GM12878 (cell line): ENCODE measurements at regions not wholly inside any gene's neighbourhood (a gene's known extent, or its start where the extent isn't known, plus 50 kb on each side); places are given as distances from the start of the nearest gene placed in this dataset.

Source experiments
- ATAC-seq: fragments of 200-7000 bp; cut with Tn5 transposase; 3 replicates; pipeline ENCODE4 v1.9.1; 2020; ENCODE audit warnings: mild to moderate bottlenecking, moderate library complexity
- BruUV-seq: library from RNA; stranded (reverse); fragments of 400-500 nt; replicated peaks from 2 replicates; lab custom pipeline; 2021; lab: Mats Ljungman, UMichigan
- CTCF ChIA-PET: fragments of 300-600 bp; sonication (Branson Sonifier 250); formaldehyde crosslinking; extraction: SDS; loops from one replicate; lab custom pipeline; 2021; ENCODE audit warnings: inconsistent platforms; lab: Yijun Ruan, JAX
- POLR2A ChIA-PET: fragments of 350-600 bp; formaldehyde crosslinking; extraction: SDS; loops from one replicate; lab custom pipeline; 2021; ENCODE audit warnings: inconsistent platforms; lab: Charles Lee
- RAD21 ChIA-PET: fragments of 300-600 bp; sonication (Branson Sonifier 250); formaldehyde crosslinking; loops from one replicate; lab custom pipeline; 2023; ENCODE audit warnings: antibody characterized with exemption; ENCODE audit not compliant: unreplicated experiment; lab: Charles Lee
- SMC1A ChIA-PET: fragments of 300-600 bp; sonication (Branson Sonifier 250); formaldehyde crosslinking; loops from one replicate; lab custom pipeline; 2023; ENCODE audit not compliant: unreplicated experiment, uncharacterized antibody; lab: Charles Lee
- DNase-seq: peaks from one replicate; pipeline ENCODE4 v3.0.0-alpha.2; 2011; ENCODE audit warnings: low read depth, low spot score
- FAIRE-seq: peaks from 3 replicates; lab custom pipeline; 2011; peaks lifted over from hg19 to GRCh38; lab: Jason Lieb, UNC
- H2AFZ ChIP-seq: 2 replicates; pipeline ENCODE4 v1.6.0; 2011; ENCODE audit warnings: low read depth, low read length, control low read depth; ENCODE audit not compliant: control insufficient read depth
- H3K27ac ChIP-seq: 2 replicates; pipeline ENCODE4 v1.5.1; 2011; ENCODE audit warnings: control low read depth; ENCODE audit not compliant: control insufficient read depth, insufficient read depth
- H3K27me3 ChIP-seq, 2 experiments: replicated peaks in 1 of 2; 2 replicates each; pipeline versions ENCODE4 v1.6.0 to v1.6.1; 2011; ENCODE audit warnings: low read length in 1 of 2; ENCODE audit not compliant: control insufficient read depth in 2 of 2, insufficient read depth in 2 of 2
- H3K36me3 ChIP-seq, 2 experiments: 2 replicates each; pipeline ENCODE4 v1.5.1; 2011; ENCODE audit warnings: low read length in 1 of 2; ENCODE audit not compliant: control insufficient read depth in 2 of 2, insufficient read depth in 2 of 2
- H3K4me1 ChIP-seq: 2 replicates; pipeline ENCODE4 v1.6.1; 2011; ENCODE audit warnings: mild to moderate bottlenecking, low read length, moderate library complexity, mixed read lengths; ENCODE audit not compliant: control insufficient read depth, insufficient read depth
- H3K4me2 ChIP-seq: 2 replicates; pipeline ENCODE4 v1.6.0; 2011; ENCODE audit warnings: control low read depth; ENCODE audit not compliant: control insufficient read depth, insufficient read depth
- H3K4me3 ChIP-seq: fragments of 200-600 bp; sonication (generic); 2 replicates; pipeline ENCODE4 v1.5.1; 2016
- H3K79me2 ChIP-seq: 2 replicates; pipeline ENCODE4 v1.6.0; 2011; ENCODE audit warnings: low read length; ENCODE audit not compliant: control insufficient read depth, insufficient read depth
- H3K9ac ChIP-seq: 2 replicates; pipeline ENCODE4 v1.8.0; 2011; ENCODE audit warnings: low read length, control low read depth, mixed read lengths; ENCODE audit not compliant: control insufficient read depth, insufficient read depth
- H3K9me3 ChIP-seq: replicated peaks from 3 replicates; pipeline ENCODE4 v1.5.1; 2011; ENCODE audit warnings: mild to moderate bottlenecking, low read length; ENCODE audit not compliant: control insufficient read depth, insufficient read depth
- H4K20me1 ChIP-seq: 2 replicates; pipeline ENCODE4 v1.6.0; 2011; ENCODE audit not compliant: control insufficient read depth, insufficient read depth
- ATF7 ChIP-seq: fragments of 450-650 bp; IDR thresholded peaks from 2 replicates; pipeline ENCODE4 v1.6.1; 2016; ENCODE audit warnings: low read depth, mild to moderate bottlenecking
- EED ChIP-seq: sonication (generic); IDR thresholded peaks from 2 replicates; pipeline ENCODE4 v1.6.1; 2016; ENCODE audit warnings: antibody characterized with exemption, low read depth
- JUND ChIP-seq: IDR thresholded peaks from 2 replicates; pipeline ENCODE4 v1.6.1; 2012; ENCODE audit warnings: low read depth, mild to moderate bottlenecking, low read length, improper control_type of control experiment, moderate library complexity
- KLF5 ChIP-seq: fragments of 450-650 bp; IDR thresholded peaks from 2 replicates; pipeline ENCODE4 v1.6.1; 2014; ENCODE audit warnings: mild to moderate bottlenecking; ENCODE audit not compliant: partially characterized antibody
- POLR2A ChIP-seq: IDR thresholded peaks from 2 replicates; pipeline ENCODE4 v1.6.1; 2011; ENCODE audit warnings: low read depth, mild to moderate bottlenecking, low read length
- POLR2AphosphoS2 ChIP-seq: IDR thresholded peaks from 2 replicates; pipeline ENCODE4 v1.6.1; 2011; ENCODE audit warnings: low read depth, mild to moderate bottlenecking, low read length, improper control_type of control experiment, moderate library complexity
- SMARCA5 ChIP-seq: fragments of 450-650 bp; IDR thresholded peaks from 2 replicates; pipeline ENCODE4 v1.6.1; 2017; ENCODE audit warnings: mild to moderate bottlenecking
- SP1 ChIP-seq: IDR thresholded peaks from one replicate; pipeline ENCODE4 v1.6.1; 2011; ENCODE audit warnings: low read depth, low read length
- STAT1 ChIP-seq: fragments of 450-650 bp; conservative IDR thresholded peaks from 2 replicates; pipeline ENCODE4 v1.6.1; 2014; ENCODE audit warnings: antibody characterized with exemption, mild to moderate bottlenecking
- ZSCAN29 ChIP-seq: fragments of 450-650 bp; IDR thresholded peaks from 2 replicates; pipeline ENCODE4 v1.6.1; 2017; ENCODE audit warnings: mild to moderate bottlenecking, moderate library complexity
- in situ Hi-C: fragments of 300-500 bp; cut with MboI; formaldehyde crosslinking; loops from 9 replicates; pipeline ENCODE4 v1.14.3; 2018; ENCODE audit warnings: mixed read lengths
- intact Hi-C: fragments of 100-400 bp; cut with micrococcal nuclease; formaldehyde crosslinking; loops from one replicate; pipeline ENCODE4 v1.14.2; 2022; ENCODE audit not compliant: unreplicated experiment
- TF ChIP-seq, protein P1 (sequence below): fragments of 450-650 bp; IDR thresholded peaks from 2 replicates; pipeline ENCODE4 v1.6.1; 2018; ENCODE audit warnings: mild to moderate bottlenecking, low read depth, moderate library complexity; ENCODE audit not compliant: partially characterized antibody

DNA sequence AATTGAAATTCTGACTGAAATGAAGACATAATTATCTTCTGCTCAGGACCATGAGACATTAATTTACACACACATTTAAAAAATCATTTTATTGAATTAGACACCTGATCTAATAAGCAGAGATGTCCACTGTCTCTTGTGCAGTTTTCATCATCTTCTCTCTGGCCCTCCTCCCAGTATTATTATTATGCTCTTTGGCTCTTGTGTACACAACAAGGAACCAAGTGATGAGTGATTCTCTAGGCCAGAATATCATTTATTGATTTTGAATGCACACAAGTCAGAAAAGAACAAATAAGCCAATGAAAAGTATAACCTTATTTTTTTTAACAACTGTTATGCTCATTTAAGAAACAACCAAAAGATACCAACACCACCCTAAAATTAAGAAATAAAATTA lies 244.7 kb upstream of the KRR1 start:
- Histone ChIP-seq H2AFZ (no peak overlapping the region), H3K4me1 (no peaks in the 10 kb centered on the region), H3K9me3 (no peaks in the 10 kb centered on the region), H3K4me2 (no peak overlapping the region), H3K27ac (no peak overlapping the region), H3K4me3 (no peak overlapping the region), H3K36me3 (no peaks in the 10 kb centered on the region), H4K20me1 (no peaks in the 10 kb centered on the region), H3K79me2 (no peaks in the 10 kb centered on the region), H3K27me3 (no peaks in the 10 kb centered on the region), H3K9ac (no peak overlapping the region)
- TF ChIP-seq KLF5 (no peak), POLR2A (no peak), ATF7 (no peak), ZSCAN29 (no peak), SP1 (no peak), SMARCA5 (no peak), POLR2AphosphoS2 (no peak), STAT1 (no peak), EED (no peak), JUND (no peak)
- TF ChIP-seq, protein P1, sequence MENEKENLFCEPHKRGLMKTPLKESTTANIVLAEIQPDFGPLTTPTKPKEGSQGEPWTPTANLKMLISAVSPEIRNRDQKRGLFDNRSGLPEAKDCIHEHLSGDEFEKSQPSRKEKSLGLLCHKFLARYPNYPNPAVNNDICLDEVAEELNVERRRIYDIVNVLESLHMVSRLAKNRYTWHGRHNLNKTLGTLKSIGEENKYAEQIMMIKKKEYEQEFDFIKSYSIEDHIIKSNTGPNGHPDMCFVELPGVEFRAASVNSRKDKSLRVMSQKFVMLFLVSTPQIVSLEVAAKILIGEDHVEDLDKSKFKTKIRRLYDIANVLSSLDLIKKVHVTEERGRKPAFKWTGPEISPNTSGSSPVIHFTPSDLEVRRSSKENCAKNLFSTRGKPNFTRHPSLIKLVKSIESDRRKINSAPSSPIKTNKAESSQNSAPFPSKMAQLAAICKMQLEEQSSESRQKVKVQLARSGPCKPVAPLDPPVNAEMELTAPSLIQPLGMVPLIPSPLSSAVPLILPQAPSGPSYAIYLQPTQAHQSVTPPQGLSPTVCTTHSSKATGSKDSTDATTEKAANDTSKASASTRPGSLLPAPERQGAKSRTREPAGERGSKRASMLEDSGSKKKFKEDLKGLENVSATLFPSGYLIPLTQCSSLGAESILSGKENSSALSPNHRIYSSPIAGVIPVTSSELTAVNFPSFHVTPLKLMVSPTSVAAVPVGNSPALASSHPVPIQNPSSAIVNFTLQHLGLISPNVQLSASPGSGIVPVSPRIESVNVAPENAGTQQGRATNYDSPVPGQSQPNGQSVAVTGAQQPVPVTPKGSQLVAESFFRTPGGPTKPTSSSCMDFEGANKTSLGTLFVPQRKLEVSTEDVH: no peak
- RAD21 ChIA-PET: interaction anchor here (0.5 kb wide), 1 partner anchor 275 kb away, joined by 3 read pairs; the partner anchor contains the start of gene PHLDA1
- no peak for FAIRE-seq
- DNase-seq: no peak
- CTCF ChIA-PET: no interaction called here
- POLR2A ChIA-PET: no interaction called here
- SMC1A ChIA-PET: interaction anchor here (1.2 to 2.3 kb wide), 2 partner anchors 17 to 196 kb away, joined by 3 to 6 read pairs; no protein-coding TSS in a partner anchor
- intact Hi-C loops: no loop called here
- in situ Hi-C loops: no loop called here
- BruUV-seq: no TSS peak
- no peak for ATAC-seq
